ENCODE measurements at regions not wholly inside any gene's neighbourhood (a gene's known extent, or its start where the extent isn't known, plus 50 kb on each side); places are given as distances from the start of the nearest gene placed in this dataset.

DNA sequence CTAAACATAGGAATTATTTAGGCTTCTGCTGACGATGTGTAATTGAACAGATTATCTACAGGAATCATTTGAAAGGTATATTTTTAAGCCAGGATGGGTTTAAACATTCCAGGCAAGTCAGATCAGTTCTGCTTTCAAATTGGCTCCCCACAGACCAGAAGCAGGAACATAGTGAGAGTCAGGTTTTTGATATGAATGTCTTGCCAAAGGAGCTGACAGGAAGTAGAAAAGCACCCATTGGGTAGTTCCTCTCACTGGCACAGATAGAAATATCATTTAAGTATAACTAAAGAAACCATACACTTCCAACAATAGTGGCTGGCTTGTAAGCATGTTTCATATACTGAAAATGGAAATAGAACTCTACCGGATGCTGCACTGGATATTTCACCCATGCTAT is 95.2 kb downstream of the CLDN1 start:
- ChIA-PET POLR2A (no interaction called here), CTCF (no interaction called here)
- Histone ChIP-seq H3K79me2 (ENCODE audit: insufficient read depth) (no peaks in the 10 kb centered on the region), H3K4me2 (no peak overlapping the region), H3K4me1 (ENCODE audit: control insufficient read depth in 1 of 2, insufficient read depth in 2 of 2, low read depth in 1 of 2, low read length in 1 of 2) (peaks cover 0 to 14% of the 10 kb centered on the region in 2 experiments; a peak in 1 of 4 replicates), H3K4me3 (ENCODE audit: low read depth in 2 of 2, low read length in 1 of 2) (no peak overlapping the region), H3K27ac (ENCODE audit: low read depth in 2 of 2, low read length in 1 of 2) (no peak overlapping the region), H3F3A (replicated peaks; ENCODE audit: insufficient read depth) (peaks cover 8% of the 10 kb centered on the region), H2AFZ (ENCODE audit: low read depth) (no peak overlapping the region), H3K9ac (no peak overlapping the region), H3K9me3 (no peaks in the 10 kb centered on the region), H4K20me1 (ENCODE audit: insufficient read depth) (no peaks in the 10 kb centered on the region), H3K27me3 (ENCODE audit: insufficient read depth) (no peaks in the 10 kb centered on the region), H3K9me2 (no peaks in the 10 kb centered on the region), H3K36me3 (replicated peaks in 1 of 2; ENCODE audit: control insufficient read depth in 1 of 2, insufficient read depth in 2 of 2, low read length in 1 of 2) (no peaks in the 10 kb centered on the region)
- 24% methylated on average over 2 of the region's 2 CpGs for WGBS (ENCODE audit: low lambda C conversion rate)
- DNase-seq = no peak
- TF ChIP-seq RCOR1 (IDR thresholded peaks at IDR 0.05; ENCODE audit: low read length) (no peak), RXRA (IDR thresholded peaks at IDR 0.05; ENCODE audit: borderline replicate concordance, low read depth) (no peak), MEF2A (IDR thresholded peaks at IDR 0.05; ENCODE audit: borderline replicate concordance, low read depth) (no peak), TAF1 (IDR thresholded peaks at IDR 0.05; ENCODE audit: borderline replicate concordance, low read depth, low read length) (no peak), SIN3A (IDR thresholded peaks at IDR 0.05; ENCODE audit: borderline replicate concordance, low read depth, low read length) (no peak), YY1 (IDR thresholded peaks at IDR 0.05; ENCODE audit: low read depth) (no peak), TEAD4 (IDR thresholded peaks at IDR 0.05; ENCODE audit: borderline replicate concordance, insufficient read depth) (no peak), FOXM1 (IDR thresholded peaks at IDR 0.05; ENCODE audit: low read depth) (no peak), GATA2 (CRISPR knock-in tag; IDR thresholded peaks at IDR 0.05) (no peak), RAD21 (IDR thresholded peaks at IDR 0.05; ENCODE audit: low read length) (no peak)
- TF ChIP-seq, protein P1, sequence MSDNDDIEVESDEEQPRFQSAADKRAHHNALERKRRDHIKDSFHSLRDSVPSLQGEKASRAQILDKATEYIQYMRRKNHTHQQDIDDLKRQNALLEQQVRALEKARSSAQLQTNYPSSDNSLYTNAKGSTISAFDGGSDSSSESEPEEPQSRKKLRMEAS (IDR thresholded peaks at IDR 0.05; ENCODE audit: low read depth) = no peak
- TF ChIP-seq, protein P2, sequence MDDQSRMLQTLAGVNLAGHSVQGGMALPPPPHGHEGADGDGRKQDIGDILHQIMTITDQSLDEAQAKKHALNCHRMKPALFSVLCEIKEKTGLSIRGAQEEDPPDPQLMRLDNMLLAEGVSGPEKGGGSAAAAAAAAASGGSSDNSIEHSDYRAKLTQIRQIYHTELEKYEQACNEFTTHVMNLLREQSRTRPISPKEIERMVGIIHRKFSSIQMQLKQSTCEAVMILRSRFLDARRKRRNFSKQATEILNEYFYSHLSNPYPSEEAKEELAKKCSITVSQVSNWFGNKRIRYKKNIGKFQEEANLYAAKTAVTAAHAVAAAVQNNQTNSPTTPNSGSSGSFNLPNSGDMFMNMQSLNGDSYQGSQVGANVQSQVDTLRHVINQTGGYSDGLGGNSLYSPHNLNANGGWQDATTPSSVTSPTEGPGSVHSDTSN (IDR thresholded peaks at IDR 0.05) = no peak
- TF ChIP-seq, protein P3, sequence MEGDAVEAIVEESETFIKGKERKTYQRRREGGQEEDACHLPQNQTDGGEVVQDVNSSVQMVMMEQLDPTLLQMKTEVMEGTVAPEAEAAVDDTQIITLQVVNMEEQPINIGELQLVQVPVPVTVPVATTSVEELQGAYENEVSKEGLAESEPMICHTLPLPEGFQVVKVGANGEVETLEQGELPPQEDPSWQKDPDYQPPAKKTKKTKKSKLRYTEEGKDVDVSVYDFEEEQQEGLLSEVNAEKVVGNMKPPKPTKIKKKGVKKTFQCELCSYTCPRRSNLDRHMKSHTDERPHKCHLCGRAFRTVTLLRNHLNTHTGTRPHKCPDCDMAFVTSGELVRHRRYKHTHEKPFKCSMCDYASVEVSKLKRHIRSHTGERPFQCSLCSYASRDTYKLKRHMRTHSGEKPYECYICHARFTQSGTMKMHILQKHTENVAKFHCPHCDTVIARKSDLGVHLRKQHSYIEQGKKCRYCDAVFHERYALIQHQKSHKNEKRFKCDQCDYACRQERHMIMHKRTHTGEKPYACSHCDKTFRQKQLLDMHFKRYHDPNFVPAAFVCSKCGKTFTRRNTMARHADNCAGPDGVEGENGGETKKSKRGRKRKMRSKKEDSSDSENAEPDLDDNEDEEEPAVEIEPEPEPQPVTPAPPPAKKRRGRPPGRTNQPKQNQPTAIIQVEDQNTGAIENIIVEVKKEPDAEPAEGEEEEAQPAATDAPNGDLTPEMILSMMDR (IDR thresholded peaks at IDR 0.05) = no peak
- TF ChIP-seq, protein P4, sequence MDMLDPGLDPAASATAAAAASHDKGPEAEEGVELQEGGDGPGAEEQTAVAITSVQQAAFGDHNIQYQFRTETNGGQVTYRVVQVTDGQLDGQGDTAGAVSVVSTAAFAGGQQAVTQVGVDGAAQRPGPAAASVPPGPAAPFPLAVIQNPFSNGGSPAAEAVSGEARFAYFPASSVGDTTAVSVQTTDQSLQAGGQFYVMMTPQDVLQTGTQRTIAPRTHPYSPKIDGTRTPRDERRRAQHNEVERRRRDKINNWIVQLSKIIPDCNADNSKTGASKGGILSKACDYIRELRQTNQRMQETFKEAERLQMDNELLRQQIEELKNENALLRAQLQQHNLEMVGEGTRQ (IDR thresholded peaks at IDR 0.05; ENCODE audit: borderline replicate concordance, low read depth, low read length) = no peak

Data from SK-N-SH (cell line).